CD4-positive, alpha-beta memory T cell (primary cell): ENCODE measurements at regions not wholly inside any gene's neighbourhood (a gene's known extent, or its start where the extent isn't known, plus 50 kb on each side); places are given as distances from the start of the nearest gene placed in this dataset.
"Not testable (repeated sequence)": the region's sequence is repeated elsewhere in the genome, so short reads cannot be mapped to it uniquely, and the experiment has no call there.

ENCODE experiments used
- CTCF ChIA-PET: fragments of 350-600 bp; sonication (Branson Sonifier 250); formaldehyde crosslinking; loops from one replicate; lab custom pipeline; 2021; ENCODE audit warnings: inconsistent platforms; ENCODE audit not compliant: partially characterized antibody; lab: Charles Lee
- POLR2A ChIA-PET: fragments of 350-600 bp; sonication (Branson Sonifier 250); formaldehyde crosslinking; loops from one replicate; lab custom pipeline; 2021; ENCODE audit not compliant: partially characterized antibody; lab: Charles Lee
- DNase-seq, 5 donors: peaks; one replicate each; pipeline versions ENCODE4 v3.0.0 to v3.0.0-alpha.2; 2020 to 2022; ENCODE audit warnings: mixed read lengths in 1 of 5
- H3K27ac ChIP-seq: one replicate; pipeline ENCODE4 v1.7.0; 2013; ENCODE audit warnings: low read depth, low read length
- H3K27me3 ChIP-seq: 2 replicates; pipeline ENCODE4 v1.7.0; 2013; ENCODE audit warnings: mild to moderate bottlenecking, low read length, moderate library complexity; ENCODE audit not compliant: insufficient read depth
- H3K36me3 ChIP-seq: 2 replicates; pipeline ENCODE4 v1.7.0; 2013; ENCODE audit warnings: mild to moderate bottlenecking, low read length, moderate library complexity; ENCODE audit not compliant: insufficient read depth
- H3K4me1 ChIP-seq: 2 replicates; pipeline ENCODE4 v1.7.0; 2013; ENCODE audit warnings: mild to moderate bottlenecking, low read length, moderate library complexity; ENCODE audit not compliant: insufficient read depth
- H3K4me3 ChIP-seq, 2 donors: one replicate each; pipeline ENCODE4 v1.7.0; 2013; ENCODE audit warnings: low read length in 2 of 2, mild to moderate bottlenecking in 1 of 2
- H3K9me3 ChIP-seq, 2 donors: one replicate each; pipeline ENCODE4 v1.7.0; 2013; ENCODE audit warnings: low read length in 2 of 2, control low read depth in 1 of 2; ENCODE audit not compliant: control insufficient read depth in 1 of 2
- H3K27ac Mint-ChIP-seq, 7 donors: one replicate each; pipeline ENCODE4 v1.8.0; 2020 to 2021; ENCODE audit warnings: mixed read lengths in 7 of 7, mild to moderate bottlenecking in 6 of 7, inconsistent platforms in 3 of 7, moderate library complexity in 3 of 7
- H3K27me3 Mint-ChIP-seq, 2 donors: one replicate each; pipeline ENCODE4 v1.8.0; 2020 to 2021; ENCODE audit warnings: mixed read lengths in 2 of 2
- H3K36me3 Mint-ChIP-seq, 2 donors: one replicate each; pipeline ENCODE4 v1.8.0; 2020 to 2021; ENCODE audit warnings: mixed read lengths in 2 of 2, inconsistent platforms in 1 of 2, mild to moderate bottlenecking in 1 of 2
- H3K4me1 Mint-ChIP-seq, 4 donors: one replicate each; pipeline ENCODE4 v1.8.0; 2020 to 2021; ENCODE audit warnings: mixed read lengths in 4 of 4, mild to moderate bottlenecking in 1 of 4
- H3K4me3 Mint-ChIP-seq, 8 donors: one replicate each; pipeline ENCODE4 v1.8.0; 2020 to 2021; ENCODE audit warnings: mixed read lengths in 8 of 8, mild to moderate bottlenecking in 7 of 8, moderate library complexity in 6 of 8, inconsistent platforms in 3 of 8
- H3K9me3 Mint-ChIP-seq, 8 donors: one replicate each; pipeline ENCODE4 v1.8.0; 2020 to 2021; ENCODE audit warnings: mixed read lengths in 8 of 8, mild to moderate bottlenecking in 5 of 8, inconsistent platforms in 3 of 8, moderate library complexity in 1 of 8
- intact Hi-C: fragments of 100-400 bp; cut with micrococcal nuclease; formaldehyde crosslinking; loops from one replicate; pipeline ENCODE4 v1.15.1; 2023

- no peak overlapping the region for H3K27ac Mint-ChIP-seq
- no peaks in the 10 kb centered on the region for H3K9me3 Mint-ChIP-seq
- no peak overlapping the region for H3K27ac ChIP-seq
- H3K4me1 ChIP-seq = no peaks in the 10 kb centered on the region
- no peaks in the 10 kb centered on the region for H3K36me3 Mint-ChIP-seq
- peaks cover 12 to 24% of the 10 kb centered on the region in 2 donors for H3K27me3 Mint-ChIP-seq
- H3K36me3 ChIP-seq = no peaks in the 10 kb centered on the region
- ChIA-PET POLR2A (no interaction called here), CTCF (no interaction called here)
- intact Hi-C loops = no loop called here
- no peaks in the 10 kb centered on the region for H3K4me1 Mint-ChIP-seq
- no peak for DNase-seq
- no peaks in the 10 kb centered on the region for H3K9me3 ChIP-seq
- no peaks in the 10 kb centered on the region for H3K27me3 ChIP-seq
- H3K4me3 Mint-ChIP-seq = no peak overlapping the region
- no peak overlapping the region for H3K4me3 ChIP-seq
Measured at GRCh38 chr2:235218486-235218907, 266.7 kb downstream of the SH3BP4 start.

DNA sequence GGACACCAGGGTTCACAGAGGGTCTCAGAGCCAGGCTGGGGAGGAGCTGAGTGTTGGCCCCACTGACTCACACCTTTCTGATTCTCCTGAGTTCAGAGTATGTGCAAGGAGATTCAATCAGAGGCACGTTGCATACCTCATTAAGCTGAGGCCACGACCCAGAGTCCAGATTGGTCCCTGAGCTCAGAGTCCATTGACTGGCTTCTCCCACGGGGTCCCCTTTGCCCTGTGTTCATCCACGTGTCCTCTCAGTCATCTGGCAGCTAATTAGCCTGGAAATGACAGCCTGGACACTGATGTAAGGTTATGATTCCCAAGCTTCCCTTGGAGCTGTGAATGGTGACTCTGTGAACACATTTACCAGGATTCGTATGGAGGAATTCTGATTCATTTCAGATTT lies 267.2 kb downstream of the SH3BP4 start:
- intact Hi-C loops = no loop called here
- Mint-ChIP-seq H3K27ac (no peak overlapping the region), H3K27me3 (peaks cover 16 to 24% of the 10 kb centered on the region in 2 donors), H3K9me3 (no peaks in the 10 kb centered on the region), H3K4me3 (no peak overlapping the region), H3K36me3 (no peaks in the 10 kb centered on the region), H3K4me1 (no peaks in the 10 kb centered on the region)
- no peak overlapping the region for H3K27ac ChIP-seq
- ChIA-PET CTCF (no interaction called here), POLR2A (no interaction called here)
- no peak for DNase-seq
- no peaks in the 10 kb centered on the region for H3K27me3 ChIP-seq
- no peaks in the 10 kb centered on the region for H3K4me1 ChIP-seq
- H3K9me3 ChIP-seq = no peaks in the 10 kb centered on the region
- no peaks in the 10 kb centered on the region for H3K36me3 ChIP-seq
- H3K4me3 ChIP-seq = no peak overlapping the region

DNA sequence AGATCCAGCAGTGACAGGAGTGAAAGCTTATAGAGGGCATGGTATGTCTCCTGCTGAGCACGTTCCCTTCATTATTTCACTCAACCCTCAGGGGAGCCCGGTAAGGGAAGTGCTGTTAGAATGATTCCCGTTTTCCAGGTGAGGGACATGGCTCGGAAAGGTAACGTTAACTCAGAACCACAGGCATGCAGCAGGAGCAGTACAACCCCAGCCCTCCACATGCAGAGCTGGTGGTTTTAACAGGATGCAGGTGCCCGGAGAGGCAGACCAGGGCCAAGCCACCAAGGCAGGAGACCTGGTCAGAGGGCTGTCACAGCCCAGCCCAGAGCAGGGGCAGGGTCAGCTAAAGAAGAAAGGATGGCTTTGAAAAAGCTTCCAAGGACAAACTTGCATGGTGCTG lies 268.5 kb downstream of the SH3BP4 start:
- Mint-ChIP-seq H3K27ac (no peak overlapping the region), H3K4me1 (no peaks in the 10 kb centered on the region), H3K36me3 (no peaks in the 10 kb centered on the region), H3K4me3 (no peak overlapping the region), H3K9me3 (no peaks in the 10 kb centered on the region), H3K27me3 (peaks cover 16 to 19% of the 10 kb centered on the region in 2 donors)
- POLR2A ChIA-PET = no interaction called here
- no peak for DNase-seq
- no peaks in the 10 kb centered on the region for H3K36me3 ChIP-seq
- intact Hi-C loops = no loop called here
- CTCF ChIA-PET = no interaction called here
- no peaks in the 10 kb centered on the region for H3K9me3 ChIP-seq
- H3K4me3 ChIP-seq = no peak overlapping the region
- H3K4me1 ChIP-seq = no peaks in the 10 kb centered on the region
- no peak overlapping the region for H3K27ac ChIP-seq
- H3K27me3 ChIP-seq = no peaks in the 10 kb centered on the region

- intact Hi-C loops = no loop called here
- Histone ChIP-seq H3K27ac (no peak overlapping the region), H3K4me1 (no peaks in the 10 kb centered on the region), H3K4me3 (no peak overlapping the region), H3K27me3 (no peaks in the 10 kb centered on the region), H3K9me3 (no peaks in the 10 kb centered on the region), H3K36me3 (no peaks in the 10 kb centered on the region)
- H3K27me3 Mint-ChIP-seq = peaks cover 12 to 16% of the 10 kb centered on the region in 2 donors
- H3K4me1 Mint-ChIP-seq = no peaks in the 10 kb centered on the region
- no peak for DNase-seq
- H3K9me3 Mint-ChIP-seq = no peaks in the 10 kb centered on the region
- ChIA-PET CTCF (no interaction called here), POLR2A (no interaction called here)
- no peak overlapping the region for H3K27ac Mint-ChIP-seq
- H3K4me3 Mint-ChIP-seq = no peak overlapping the region
- H3K36me3 Mint-ChIP-seq = no peaks in the 10 kb centered on the region
Measured at GRCh38 chr2:235223011-235223410, 270.8 kb upstream of the AGAP1 start.

GRCh38 chr2:235224410-235224809 lies 269.4 kb upstream of the AGAP1 start:
- no peaks in the 10 kb centered on the region for H3K36me3 Mint-ChIP-seq
- no peaks in the 10 kb centered on the region for H3K27me3 ChIP-seq
- no peak overlapping the region for H3K4me3 ChIP-seq
- H3K9me3 ChIP-seq = no peaks in the 10 kb centered on the region
- H3K4me3 Mint-ChIP-seq = no peak overlapping the region
- H3K27ac Mint-ChIP-seq = no peak overlapping the region
- H3K4me1 ChIP-seq = no peaks in the 10 kb centered on the region
- intact Hi-C loops = no loop called here
- H3K9me3 Mint-ChIP-seq = no peaks in the 10 kb centered on the region
- no peaks in the 10 kb centered on the region for H3K4me1 Mint-ChIP-seq
- no peaks in the 10 kb centered on the region for H3K36me3 ChIP-seq
- H3K27ac ChIP-seq = no peak overlapping the region
- CTCF ChIA-PET = no interaction called here
- peaks cover 13 to 14% of the 10 kb centered on the region in 2 donors for H3K27me3 Mint-ChIP-seq
- POLR2A ChIA-PET = no interaction called here
- no peak for DNase-seq

DNA sequence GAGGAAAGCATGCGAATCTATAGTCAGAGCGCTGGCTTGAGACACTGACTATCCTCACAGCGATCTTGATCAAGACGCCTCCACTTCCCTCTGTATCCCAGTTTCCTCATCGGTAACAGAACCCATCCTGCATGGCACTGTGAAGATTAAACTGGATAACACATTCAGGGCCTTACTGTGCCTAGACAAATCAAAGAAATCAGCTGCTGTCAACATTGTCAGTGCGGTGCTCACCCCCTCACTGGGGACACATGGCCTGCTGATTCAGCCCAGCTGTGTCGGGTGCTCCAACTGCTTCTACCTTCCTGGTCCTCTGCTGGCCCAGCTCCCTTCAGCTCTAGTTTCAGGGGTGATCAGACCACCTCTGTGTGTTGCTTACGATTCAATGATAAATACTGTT lies 268.6 kb upstream of the AGAP1 start:
- ChIA-PET CTCF (no interaction called here), POLR2A (no interaction called here)
- DNase-seq = no peak
- H3K4me3 ChIP-seq = no peak overlapping the region
- H3K27me3 Mint-ChIP-seq = peaks cover 12 to 15% of the 10 kb centered on the region in 2 donors
- H3K4me1 ChIP-seq = no peaks in the 10 kb centered on the region
- H3K9me3 Mint-ChIP-seq = no peaks in the 10 kb centered on the region
- H3K9me3 ChIP-seq = no peaks in the 10 kb centered on the region
- H3K4me3 Mint-ChIP-seq = no peak overlapping the region
- no peaks in the 10 kb centered on the region for H3K27me3 ChIP-seq
- no peak overlapping the region for H3K27ac Mint-ChIP-seq
- no peaks in the 10 kb centered on the region for H3K4me1 Mint-ChIP-seq
- H3K36me3 Mint-ChIP-seq = no peaks in the 10 kb centered on the region
- no peak overlapping the region for H3K27ac ChIP-seq
- H3K36me3 ChIP-seq = no peaks in the 10 kb centered on the region
- intact Hi-C loops = no loop called here

DNA sequence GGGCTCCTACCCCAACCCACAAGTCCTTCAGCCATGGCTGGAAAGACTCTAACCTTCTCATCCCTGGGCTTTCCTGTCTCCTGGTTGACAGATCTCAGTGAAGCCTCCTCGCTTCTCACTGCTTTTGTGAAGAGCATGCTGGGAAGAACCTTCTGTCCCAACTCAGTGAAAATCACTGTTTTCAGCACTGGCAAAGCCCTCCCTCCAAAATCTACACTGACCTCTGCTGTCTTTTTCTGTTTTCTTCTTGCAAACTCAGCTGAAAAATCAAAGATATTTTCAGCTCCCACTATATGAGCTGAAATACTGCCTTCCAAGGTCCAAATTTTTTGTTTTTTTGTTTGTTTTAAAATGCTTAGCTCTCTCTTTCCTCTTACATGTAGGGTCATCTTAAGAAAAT lies 266.3 kb upstream of the AGAP1 start:
- no peak overlapping the region for H3K27ac ChIP-seq
- no peaks in the 10 kb centered on the region for H3K36me3 ChIP-seq
- intact Hi-C loops = no loop called here
- Mint-ChIP-seq H3K4me3 (no peak overlapping the region), H3K9me3 (no peaks in the 10 kb centered on the region), H3K36me3 (no peaks in the 10 kb centered on the region), H3K27me3 (peaks cover 13 to 19% of the 10 kb centered on the region in 2 donors), H3K27ac (no peak overlapping the region), H3K4me1 (no peaks in the 10 kb centered on the region)
- H3K4me1 ChIP-seq = no peaks in the 10 kb centered on the region
- no peaks in the 10 kb centered on the region for H3K9me3 ChIP-seq
- DNase-seq = no peak
- H3K4me3 ChIP-seq = no peak overlapping the region
- H3K27me3 ChIP-seq = no peaks in the 10 kb centered on the region
- ChIA-PET POLR2A (no interaction called here), CTCF (no interaction called here)

DNA sequence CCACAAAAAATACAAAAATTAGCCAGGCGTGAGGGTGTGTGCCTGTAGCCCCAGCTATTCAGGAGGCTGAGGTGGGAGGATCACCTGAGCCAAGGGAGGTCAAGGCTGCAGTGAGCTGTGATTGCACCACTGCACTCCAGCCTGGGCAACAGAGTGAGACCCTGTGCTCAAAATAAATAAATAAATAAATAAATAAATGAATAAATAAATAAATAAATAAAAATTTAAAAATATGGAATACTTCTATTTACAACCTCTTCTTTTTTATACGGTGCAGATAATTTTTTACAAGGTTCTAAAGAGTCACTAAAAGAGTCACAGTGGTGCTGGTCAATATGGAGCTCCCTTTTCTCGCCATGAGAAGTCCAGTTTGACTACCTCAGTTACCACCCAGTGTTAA lies 265.4 kb upstream of the AGAP1 start:
- CTCF ChIA-PET = not testable (repeated sequence)

More for the DNA sequence above, 265.4 kb upstream of the AGAP1 start:
- H3K4me3 ChIP-seq, DNase-seq, H3K27ac ChIP-seq, H3K27me3 ChIP-seq, H3K9me3 ChIP-seq, intact Hi-C loops, H3K9me3 Mint-ChIP-seq, POLR2A ChIA-PET, H3K4me1 ChIP-seq, H3K36me3 ChIP-seq, H3K4me1 Mint-ChIP-seq, H3K36me3 Mint-ChIP-seq, H3K27ac Mint-ChIP-seq, H3K4me3 Mint-ChIP-seq: not testable (repeated sequence)
- H3K27me3 Mint-ChIP-seq = peaks cover 13 to 22% of the 10 kb centered on the region in 2 donors
